CD4-positive, alpha-beta T cell treated with Interleukin-12 subunit alpha and Interleukin-12 subunit beta, for 1 hour (primary cell): ENCODE measurements at regions not wholly inside any gene's neighbourhood (a gene's known extent, or its start where the extent isn't known, plus 50 kb on each side); places are given as distances from the start of the nearest gene placed in this dataset.

Experiments used
- DNase-seq: peaks from one replicate; pipeline ENCODE4 v3.0.0-alpha.2; 2020

- DNase-seq: no peak
These were observed 55.0 kb upstream of the DUSP5 start for GRCh38 chr10:110442746-110443145.

- DNase-seq: no peak
These were observed 54.3 kb upstream of the DUSP5 start for GRCh38 chr10:110443239-110444003.

GRCh38 chr10:110444004-110444337 lies 53.7 kb upstream of the DUSP5 start:
- DNase-seq: no peak

- DNase-seq: no peak
These were observed 51.8 kb upstream of the DUSP5 start for GRCh38 chr10:110445871-110446270.

DNA sequence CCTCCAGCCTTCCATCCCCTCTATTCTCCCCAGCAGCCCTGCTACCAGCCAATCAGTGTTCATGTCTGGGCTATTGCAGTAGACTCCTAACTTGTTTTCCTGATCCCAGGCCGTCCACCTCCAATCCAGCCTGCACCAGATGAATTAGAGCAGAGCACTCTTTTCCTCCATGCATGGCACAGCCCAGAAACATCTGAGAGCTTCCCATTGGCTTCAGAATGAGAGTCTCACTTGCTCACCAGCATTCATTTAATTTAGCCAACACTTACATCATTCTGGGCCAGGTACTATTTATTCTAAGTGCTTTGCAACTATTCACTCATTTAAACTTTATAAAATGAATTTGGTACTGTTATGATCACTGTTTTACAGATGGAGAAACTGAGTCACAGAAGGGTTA lies 51.4 kb upstream of the DUSP5 start:
- no peak for DNase-seq

DNA sequence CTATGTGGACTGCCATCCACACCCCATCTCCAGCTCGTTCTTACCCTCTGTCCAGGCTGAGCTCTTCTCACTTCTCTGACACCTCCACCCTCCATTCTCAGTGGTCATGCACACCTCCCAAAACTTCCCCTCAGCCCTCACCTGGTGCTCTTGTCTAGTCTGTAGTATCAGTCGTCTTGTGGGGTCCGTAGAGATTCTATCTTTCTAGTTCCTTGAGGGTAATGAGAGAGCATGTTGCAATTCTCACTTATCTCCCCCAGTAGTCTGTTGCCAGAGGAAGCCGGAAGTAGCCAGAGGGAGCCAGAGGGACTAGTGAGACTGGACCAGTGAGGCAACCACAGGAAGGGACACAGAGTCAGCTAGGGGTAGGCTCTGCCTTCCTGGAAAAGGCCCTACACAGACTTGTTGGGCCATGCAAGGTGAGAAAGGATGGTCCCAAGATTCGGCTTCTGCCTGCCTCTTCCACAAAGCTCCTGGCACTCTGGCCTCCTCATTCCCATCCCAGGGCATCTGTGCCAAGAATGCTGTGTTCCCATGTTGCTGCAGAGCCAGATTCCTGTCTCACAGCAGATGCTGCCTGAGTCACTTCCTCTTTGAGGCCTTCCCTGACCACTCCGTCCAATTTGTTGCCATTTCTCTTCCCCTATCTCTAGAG lies 50.6 kb upstream of the DUSP5 start:
- DNase-seq: no peak

- no peak for DNase-seq
These were observed 49.8 kb upstream of the DUSP5 start for GRCh38 chr10:110447886-110448285.
